Stomach smooth muscle (tissue), 2 donors: ENCODE measurements at regions not wholly inside any gene's neighbourhood (a gene's known extent, or its start where the extent isn't known, plus 50 kb on each side); places are given as distances from the start of the nearest gene placed in this dataset.
"Not testable (repeated sequence)": the region's sequence is repeated elsewhere in the genome, so short reads cannot be mapped to it uniquely, and the experiment has no call there.

Experiments
- H3K27ac ChIP-seq: one replicate; pipeline ENCODE4 v1.7.0; 2013; ENCODE audit warnings: mild to moderate bottlenecking, low read length, inconsistent platforms
- H3K27me3 ChIP-seq, 2 donors: one replicate each; pipeline ENCODE4 v1.7.0; 2013; ENCODE audit warnings: low read length in 2 of 2; ENCODE audit not compliant: insufficient read depth in 2 of 2, control insufficient read depth in 1 of 2
- H3K36me3 ChIP-seq, 2 donors: one replicate each; pipeline ENCODE4 v1.7.0; 2013; ENCODE audit warnings: low read length in 2 of 2; ENCODE audit not compliant: control insufficient read depth in 2 of 2, insufficient read depth in 2 of 2
- H3K4me1 ChIP-seq: one replicate; pipeline ENCODE4 v1.7.0; 2013; ENCODE audit warnings: low read length; ENCODE audit not compliant: control insufficient read depth, insufficient read depth
- H3K4me3 ChIP-seq, 2 donors: one replicate each; pipeline ENCODE4 v1.7.0; 2013; ENCODE audit warnings: low read length in 2 of 2
- H3K9ac ChIP-seq, 2 donors: one replicate each; pipeline ENCODE4 v1.7.0; 2013; ENCODE audit warnings: low read length in 2 of 2, mild to moderate bottlenecking in 1 of 2
- H3K9me3 ChIP-seq, 2 donors: one replicate each; pipeline ENCODE4 v1.7.0; 2013; ENCODE audit warnings: low read length in 2 of 2; ENCODE audit not compliant: control insufficient read depth in 2 of 2
- donor health status: healthy.
- donor health status: Pancreatic carcinoma.

- Histone ChIP-seq H3K27ac (no peak overlapping the region), H3K9me3 (peaks cover 0 to 2% of the 10 kb centered on the region in 2 donors), H3K4me1 (no peaks in the 10 kb centered on the region), H3K36me3 (no peaks in the 10 kb centered on the region), H3K9ac (no peak overlapping the region), H3K4me3 (no peak overlapping the region), H3K27me3 (no peaks in the 10 kb centered on the region)
These were observed 151.8 kb upstream of the NTF3 start for GRCh38 chr12:5280086-5280485.

- not testable (repeated sequence) for H3K4me3 ChIP-seq, H3K9ac ChIP-seq, H3K27ac ChIP-seq, H3K36me3 ChIP-seq, H3K9me3 ChIP-seq, H3K27me3 ChIP-seq, H3K4me1 ChIP-seq
These were observed 141.5 kb upstream of the NTF3 start for GRCh38 chr12:5290368-5290767.

GRCh38 chr12:5292651-5293050 lies 139.3 kb upstream of the NTF3 start:
- Histone ChIP-seq H3K4me3 (no peak overlapping the region), H3K4me1 (no peaks in the 10 kb centered on the region), H3K27ac (no peak overlapping the region), H3K27me3 (no peaks in the 10 kb centered on the region), H3K9ac (no peak overlapping the region), H3K36me3 (no peaks in the 10 kb centered on the region), H3K9me3 (no peaks in the 10 kb centered on the region)

- Histone ChIP-seq H3K36me3 (no peaks in the 10 kb centered on the region), H3K9ac (no peak overlapping the region), H3K4me1 (no peaks in the 10 kb centered on the region), H3K4me3 (no peak overlapping the region), H3K27ac (no peak overlapping the region), H3K9me3 (no peaks in the 10 kb centered on the region), H3K27me3 (no peaks in the 10 kb centered on the region)
These were observed 138.1 kb upstream of the NTF3 start for GRCh38 chr12:5293773-5294172.

- Histone ChIP-seq H3K27me3 (no peaks in the 10 kb centered on the region), H3K4me3 (no peak overlapping the region), H3K36me3 (no peaks in the 10 kb centered on the region), H3K27ac (no peak overlapping the region), H3K9ac (no peak overlapping the region), H3K4me1 (no peaks in the 10 kb centered on the region), H3K9me3 (no peaks in the 10 kb centered on the region)
These were observed 137.4 kb upstream of the NTF3 start for GRCh38 chr12:5294274-5295070.

- Histone ChIP-seq H3K36me3 (no peaks in the 10 kb centered on the region), H3K27ac (no peak overlapping the region), H3K9me3 (no peaks in the 10 kb centered on the region), H3K4me3 (no peak overlapping the region), H3K4me1 (no peaks in the 10 kb centered on the region), H3K27me3 (no peaks in the 10 kb centered on the region), H3K9ac (no peak overlapping the region)
These were observed 136.8 kb upstream of the NTF3 start for GRCh38 chr12:5295151-5295550.

GRCh38 chr12:5295996-5296395 lies 135.9 kb upstream of the NTF3 start:
- H3K27ac ChIP-seq = no peak overlapping the region
- H3K9ac ChIP-seq = no peak overlapping the region
- H3K36me3 ChIP-seq = no peaks in the 10 kb centered on the region

GRCh38 chr12:5301539-5301938 lies 130.4 kb upstream of the NTF3 start:
- no peaks in the 10 kb centered on the region for H3K4me1 ChIP-seq
- no peaks in the 10 kb centered on the region for H3K9me3 ChIP-seq
- no peak overlapping the region for H3K4me3 ChIP-seq
- H3K9ac ChIP-seq = no peak overlapping the region
- no peaks in the 10 kb centered on the region for H3K27me3 ChIP-seq
- no peak overlapping the region for H3K27ac ChIP-seq
- no peaks in the 10 kb centered on the region for H3K36me3 ChIP-seq

More at GRCh38 chr12:5295996-5296395, 135.9 kb upstream of the NTF3 start:
- no peaks in the 10 kb centered on the region for H3K27me3 ChIP-seq
- H3K4me3 ChIP-seq = no peak overlapping the region
- H3K4me1 ChIP-seq = no peaks in the 10 kb centered on the region
- no peaks in the 10 kb centered on the region for H3K9me3 ChIP-seq

GRCh38 chr12:5305425-5305824 lies 126.5 kb upstream of the NTF3 start:
- no peaks in the 10 kb centered on the region for H3K27me3 ChIP-seq
- no peak overlapping the region for H3K27ac ChIP-seq
- H3K9me3 ChIP-seq = no peaks in the 10 kb centered on the region
- H3K4me3 ChIP-seq = no peak overlapping the region
- H3K4me1 ChIP-seq = no peaks in the 10 kb centered on the region
- H3K36me3 ChIP-seq = no peaks in the 10 kb centered on the region
- no peak overlapping the region for H3K9ac ChIP-seq

- no peaks in the 10 kb centered on the region for H3K36me3 ChIP-seq
- H3K9me3 ChIP-seq = no peaks in the 10 kb centered on the region
- H3K27me3 ChIP-seq = no peaks in the 10 kb centered on the region
- no peak overlapping the region for H3K4me3 ChIP-seq
- no peak overlapping the region for H3K27ac ChIP-seq
- H3K9ac ChIP-seq = no peak overlapping the region
- H3K4me1 ChIP-seq = no peaks in the 10 kb centered on the region
These were observed 125.9 kb upstream of the NTF3 start for GRCh38 chr12:5305886-5306545.

- Histone ChIP-seq H3K9me3 (no peaks in the 10 kb centered on the region), H3K27ac (no peak overlapping the region)
These were observed 124.8 kb upstream of the NTF3 start for GRCh38 chr12:5307065-5307464.

More at GRCh38 chr12:5307065-5307464, 124.8 kb upstream of the NTF3 start:
- Histone ChIP-seq H3K4me1 (no peaks in the 10 kb centered on the region), H3K9ac (no peak overlapping the region), H3K4me3 (no peak overlapping the region), H3K36me3 (no peaks in the 10 kb centered on the region), H3K27me3 (no peaks in the 10 kb centered on the region)
